Hepatocyte (in vitro differentiated cells): ENCODE measurements at regions not wholly inside any gene's neighbourhood (a gene's known extent, or its start where the extent isn't known, plus 50 kb on each side); places are given as distances from the start of the nearest gene placed in this dataset.

ENCODE experiments used
- CTCF ChIP-seq: fragments of 200-600 bp; sonication (generic); IDR thresholded peaks from 2 replicates; pipeline ENCODE4 v1.5.1; 2016; ENCODE audit warnings: antibody characterized with exemption, mild to moderate bottlenecking; ENCODE audit not compliant: poor library complexity
- EZH2 ChIP-seq: fragments of 200-600 bp; sonication (generic); IDR thresholded peaks from 2 replicates; pipeline ENCODE4 v1.6.1; 2016; ENCODE audit warnings: antibody characterized with exemption, mild to moderate bottlenecking, borderline replicate concordance

GRCh38 chr3:116870379-116870778 is 160.8 kb downstream of the TUSC7 start:
- TF ChIP-seq CTCF = no peak
- TF ChIP-seq EZH2 = no peak
